HepG2 (cell line): ENCODE measurements at regions not wholly inside any gene's neighbourhood (a gene's known extent, or its start where the extent isn't known, plus 50 kb on each side); places are given as distances from the start of the nearest gene placed in this dataset.

Experiments
- ATAC-seq: fragments of 200-7000 bp; cut with Tn5 transposase; 3 replicates; pipeline ENCODE4 v1.9.1; 2020; ENCODE audit warnings: mild to moderate bottlenecking, moderate library complexity
- BruUV-seq: library from RNA; stranded (reverse); fragments of 400-500 nt; replicated peaks from 2 replicates; lab custom pipeline; 2021; lab: Mats Ljungman, UMichigan
- CTCF ChIA-PET: fragments of 300-600 bp; formaldehyde crosslinking; extraction: SDS; loops from one replicate; lab custom pipeline; 2021; ENCODE audit warnings: low total read pairs, inconsistent platforms, low intra/inter-chr PET ratio; lab: Yijun Ruan, JAX
- POLR2A ChIA-PET: fragments of 350-600 bp; sonication (Branson Sonifier 250); formaldehyde crosslinking; loops from one replicate; lab custom pipeline; 2020; ENCODE audit warnings: antibody characterized with exemption, inconsistent platforms; lab: Yijun Ruan, JAX
- DNase-seq: peaks from one replicate; pipeline ENCODE4 v3.0.0-alpha.2; 2015; ENCODE audit warnings: low spot score
- FAIRE-seq: peaks from 3 replicates; lab custom pipeline; 2011; peaks lifted over from hg19 to GRCh38; lab: Jason Lieb, UNC
- H2AFZ ChIP-seq: one replicate; pipeline ENCODE4 v1.6.1; 2011; ENCODE audit warnings: low read length, inconsistent platforms
- H3K27ac ChIP-seq: fragments of 300-600 bp; 3 replicates; pipeline ENCODE4 v1.8.0; 2011; ENCODE audit warnings: mixed run types, mild to moderate bottlenecking, mixed read lengths, low read length, inconsistent platforms; ENCODE audit not compliant: insufficient read depth; ENCODE audit errors: extremely low read length
- H3K27me3 ChIP-seq, 2 experiments: fragments of 200-600 bp in 1 of 2; 2 replicates in 1 of 2; 3 replicates in 1 of 2; pipeline versions ENCODE4 v1.6.0 to v1.8.0; 2011; ENCODE audit warnings: low read length in 2 of 2, mild to moderate bottlenecking in 2 of 2, moderate library complexity in 2 of 2, inconsistent platforms in 1 of 2; ENCODE audit not compliant: insufficient read depth in 2 of 2, control insufficient read depth in 1 of 2
- H3K36me3 ChIP-seq, 2 experiments: fragments of 200-600 bp in 1 of 2; replicated peaks in 1 of 2; 2 replicates in 1 of 2; 3 replicates in 1 of 2; pipeline versions ENCODE4 v1.5.1 to v1.8.0; 2011; ENCODE audit warnings: low read length in 2 of 2, inconsistent platforms in 1 of 2; ENCODE audit not compliant: insufficient read depth in 2 of 2, control insufficient read depth in 1 of 2
- H3K4me1 ChIP-seq: 2 replicates; pipeline ENCODE4 v1.5.1; 2012; ENCODE audit warnings: low read length, inconsistent platforms; ENCODE audit not compliant: insufficient read depth
- H3K4me2 ChIP-seq: 2 replicates; pipeline ENCODE4 v1.6.0; 2011; ENCODE audit warnings: low read depth, low read length, inconsistent platforms
- H3K4me3 ChIP-seq, 3 experiments: fragments of 200-600 bp in 1 of 3; sonication (generic), shearing (Covaris generic) in 1 of 3; replicated peaks in 1 of 3; 2 replicates each; pipeline ENCODE4 v1.5.1; 2011 to 2016; ENCODE audit warnings: low read length in 3 of 3, inconsistent platforms in 2 of 3, low read depth in 2 of 3, mild to moderate bottlenecking in 2 of 3, control low read depth in 1 of 3, mixed read lengths in 1 of 3; ENCODE audit not compliant: insufficient read depth in 1 of 3
- H3K79me2 ChIP-seq: one replicate; pipeline ENCODE4 v1.6.1; 2011; ENCODE audit warnings: low read length, inconsistent platforms; ENCODE audit not compliant: insufficient read depth
- H3K9ac ChIP-seq: 2 replicates; pipeline ENCODE4 v1.6.0; 2011; ENCODE audit warnings: mild to moderate bottlenecking, low read depth, low read length, inconsistent platforms; ENCODE audit not compliant: insufficient read depth
- H3K9me3 ChIP-seq: 2 replicates; pipeline ENCODE4 v1.5.1; 2012; ENCODE audit warnings: mild to moderate bottlenecking, low read length
- H4K20me1 ChIP-seq: 2 replicates; pipeline ENCODE4 v1.6.0; 2011; ENCODE audit warnings: inconsistent platforms, mild to moderate bottlenecking, low read length, moderate library complexity; ENCODE audit not compliant: insufficient read depth
- BORCS8-MEF2B ChIP-seq: sonication (generic); formaldehyde crosslinking; IDR thresholded peaks from 2 replicates; pipeline ENCODE4 v1.8.0; 2022; ENCODE audit warnings: mild to moderate bottlenecking, missing genetic modification reagents
- GLI4 ChIP-seq: sonication (generic); formaldehyde crosslinking; IDR thresholded peaks from 2 replicates; pipeline ENCODE4 v1.5.1; 2020; ENCODE audit warnings: missing genetic modification reagents, mild to moderate bottlenecking, moderate library complexity, borderline replicate concordance
- GLMP ChIP-seq: sonication (generic); formaldehyde crosslinking; IDR thresholded peaks from 2 replicates; pipeline ENCODE4 v1.9.0; 2021; ENCODE audit warnings: missing genetic modification reagents, mild to moderate bottlenecking, borderline replicate concordance
- HDAC6 ChIP-seq: fragments of 200-600 bp; sonication (generic); IDR thresholded peaks from 2 replicates; pipeline ENCODE4 v1.7.0; 2017; ENCODE audit warnings: mild to moderate bottlenecking, antibody characterized with exemption, low read length, low read depth
- HES4 ChIP-seq: sonication (generic); formaldehyde crosslinking; IDR thresholded peaks from 2 replicates; pipeline ENCODE4 v1.9.0; 2021; ENCODE audit warnings: mild to moderate bottlenecking, missing genetic modification reagents, borderline replicate concordance
- HMG20A ChIP-seq: IDR thresholded peaks from 2 replicates; pipeline ENCODE4 v1.6.1; 2016; ENCODE audit warnings: borderline replicate concordance
- MAFF ChIP-seq: IDR thresholded peaks from 2 replicates; pipeline ENCODE4 v1.6.1; 2011; ENCODE audit warnings: low read depth, low read length, improper control_type of control experiment
- MAFK ChIP-seq, 2 experiments: IDR thresholded peaks in 1 of 2; conservative IDR thresholded peaks in 1 of 2; 2 replicates each; pipeline ENCODE4 v1.6.1; 2011; ENCODE audit warnings: improper control_type of control experiment in 2 of 2, low read length in 2 of 2
- NAIF1 ChIP-seq: sonication (generic); formaldehyde crosslinking; IDR thresholded peaks from 2 replicates; pipeline ENCODE4 v1.5.0; 2020; ENCODE audit warnings: mild to moderate bottlenecking, missing genetic modification reagents, borderline replicate concordance
- RFXAP ChIP-seq: sonication (generic); formaldehyde crosslinking; IDR thresholded peaks from 2 replicates; pipeline ENCODE4 v1.4.0; 2020; ENCODE audit warnings: missing genetic modification reagents, borderline replicate concordance
- ZNF629 ChIP-seq: sonication (generic); formaldehyde crosslinking; conservative IDR thresholded peaks from 2 replicates; pipeline ENCODE4 v1.5.0; 2020; ENCODE audit warnings: missing genetic modification reagents
- WGBS: methylation state at CpG from one replicate; pipeline ENCODE4 v1.1.6; 2017; ENCODE audit warnings: low lambda C conversion rate; 5-methylcytosine and 5-hydroxymethylcytosine counted together
- in situ Hi-C: cut with HindIII; loops from 2 replicates; pipeline ENCODE4 v1.10.0; 2017; ENCODE audit warnings: low pct_unique_long_range_greater_than_20kb; ENCODE audit not compliant: extremely low pct_ligation_motif_present
- intact Hi-C: fragments of 100-400 bp; cut with micrococcal nuclease; formaldehyde crosslinking; loops from one replicate; pipeline ENCODE4 v1.10.0; 2022; ENCODE audit not compliant: unreplicated experiment
- TF ChIP-seq, protein P1 (sequence below): sonication (generic); formaldehyde crosslinking; conservative IDR thresholded peaks from 2 replicates; pipeline ENCODE4 v1.4.0; 2020; ENCODE audit warnings: missing genetic modification reagents

DNA sequence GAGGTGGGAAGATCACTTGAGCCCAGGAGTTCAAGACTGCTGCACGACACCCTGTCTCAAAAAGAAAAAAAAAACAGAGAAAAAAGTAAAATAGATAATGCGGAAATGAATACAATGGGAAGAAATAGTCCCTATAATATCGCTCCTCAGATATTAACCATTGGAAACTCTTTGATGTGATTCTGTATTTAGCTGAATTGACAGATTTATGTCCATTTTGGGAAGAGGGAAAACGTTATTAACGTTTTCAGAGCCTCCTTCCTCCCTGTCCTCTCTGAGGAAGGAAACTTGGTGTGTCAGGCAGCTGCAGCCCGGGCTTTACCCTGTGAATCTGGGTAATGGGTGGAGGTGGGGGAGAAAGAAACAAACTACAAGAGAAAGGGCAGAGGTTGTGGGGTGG is 61.6 kb upstream of the ECE1 start:
- no peaks in the 10 kb centered on the region for H3K9me3 ChIP-seq
- no peaks in the 10 kb centered on the region for H4K20me1 ChIP-seq
- WGBS = 36% methylated on average over 6 of the region's 6 CpGs
- no peaks in the 10 kb centered on the region for H3K36me3 ChIP-seq
- TF ChIP-seq BORCS8-MEF2B (CRISPR knock-in tag) (no peak), MAFF (peak; percentile 69; the same call in 1 of the 2 replicates), GLI4 (CRISPR knock-in tag) (no peak), NAIF1 (no peak), ZNF629 (no peak), RFXAP (CRISPR knock-in tag) (no peak), HMG20A (CRISPR knock-in tag) (no peak), HDAC6 (no peak), MAFK (conservative IDR thresholded peaks at IDR 0.05 in 1 of 2, IDR thresholded peaks at IDR 0.05 in 1 of 2; ENCODE audit: low read length in 2 of 2) (peak; percentile 69 to 77), GLMP (CRISPR knock-in tag) (no peak), HES4 (CRISPR knock-in tag) (no peak)
- TF ChIP-seq, protein P1, sequence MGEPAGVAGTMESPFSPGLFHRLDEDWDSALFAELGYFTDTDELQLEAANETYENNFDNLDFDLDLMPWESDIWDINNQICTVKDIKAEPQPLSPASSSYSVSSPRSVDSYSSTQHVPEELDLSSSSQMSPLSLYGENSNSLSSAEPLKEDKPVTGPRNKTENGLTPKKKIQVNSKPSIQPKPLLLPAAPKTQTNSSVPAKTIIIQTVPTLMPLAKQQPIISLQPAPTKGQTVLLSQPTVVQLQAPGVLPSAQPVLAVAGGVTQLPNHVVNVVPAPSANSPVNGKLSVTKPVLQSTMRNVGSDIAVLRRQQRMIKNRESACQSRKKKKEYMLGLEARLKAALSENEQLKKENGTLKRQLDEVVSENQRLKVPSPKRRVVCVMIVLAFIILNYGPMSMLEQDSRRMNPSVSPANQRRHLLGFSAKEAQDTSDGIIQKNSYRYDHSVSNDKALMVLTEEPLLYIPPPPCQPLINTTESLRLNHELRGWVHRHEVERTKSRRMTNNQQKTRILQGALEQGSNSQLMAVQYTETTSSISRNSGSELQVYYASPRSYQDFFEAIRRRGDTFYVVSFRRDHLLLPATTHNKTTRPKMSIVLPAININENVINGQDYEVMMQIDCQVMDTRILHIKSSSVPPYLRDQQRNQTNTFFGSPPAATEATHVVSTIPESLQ (CRISPR knock-in tag) = no peak
- TF ChIP-seq, all 625 proteins: peak for 2
- Histone ChIP-seq H3K9ac (no peak overlapping the region), H3K4me1 (peaks cover 18% of the 10 kb centered on the region), H3K4me2 (no peak overlapping the region), H3K4me3 (no peak overlapping the region), H3K27me3 (peaks cover 0 to 8% of the 10 kb centered on the region in 2 experiments; a peak in 2 of 5 replicates), H3K27ac (no peak overlapping the region), H2AFZ (no peak overlapping the region), H3K79me2 (no peaks in the 10 kb centered on the region)
- ChIA-PET POLR2A (no interaction called here), CTCF (no interaction called here)
- intact Hi-C loops (no loop called here), in situ Hi-C loops (no loop called here)
- ATAC-seq = no peak
- BruUV-seq = no TSS peak
- no peak for FAIRE-seq
- DNase-seq = no peak
